GM18502 (cell line): ENCODE measurements at regions not wholly inside any gene's neighbourhood (a gene's known extent, or its start where the extent isn't known, plus 50 kb on each side); places are given as distances from the start of the nearest gene placed in this dataset.
"Not testable (repeated sequence)": the region's sequence is repeated elsewhere in the genome, so short reads cannot be mapped to it uniquely, and the experiment has no call there.

Source experiments
- ATAC-seq: cut with Tn5 transposase; IDR thresholded peaks from one replicate; pipeline ENCODE4 v1.9.1; 2021; ENCODE audit warnings: mild to moderate bottlenecking; ENCODE audit not compliant: unreplicated experiment, poor library complexity

DNA sequence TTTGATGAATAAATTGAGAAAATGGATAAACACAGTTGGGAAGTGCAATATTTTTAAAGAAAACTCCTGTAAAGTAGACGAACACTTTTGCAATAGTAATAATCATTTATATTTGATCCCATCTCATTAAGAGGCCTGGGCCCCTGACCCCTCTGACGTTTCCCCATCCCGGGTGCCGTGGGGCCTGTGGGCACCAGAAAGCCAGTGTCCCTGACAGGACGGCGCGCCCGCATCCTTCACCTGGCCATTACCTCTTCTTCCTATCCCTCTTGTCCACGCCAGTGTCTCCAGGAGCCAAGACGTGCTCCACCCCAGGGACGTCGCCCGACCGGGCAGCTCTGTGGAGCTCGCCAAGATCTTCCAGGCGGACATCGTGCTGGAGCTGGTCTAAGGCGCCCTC lies 147.4 kb downstream of the USP22 start:
- not testable (repeated sequence) for ATAC-seq

DNA sequence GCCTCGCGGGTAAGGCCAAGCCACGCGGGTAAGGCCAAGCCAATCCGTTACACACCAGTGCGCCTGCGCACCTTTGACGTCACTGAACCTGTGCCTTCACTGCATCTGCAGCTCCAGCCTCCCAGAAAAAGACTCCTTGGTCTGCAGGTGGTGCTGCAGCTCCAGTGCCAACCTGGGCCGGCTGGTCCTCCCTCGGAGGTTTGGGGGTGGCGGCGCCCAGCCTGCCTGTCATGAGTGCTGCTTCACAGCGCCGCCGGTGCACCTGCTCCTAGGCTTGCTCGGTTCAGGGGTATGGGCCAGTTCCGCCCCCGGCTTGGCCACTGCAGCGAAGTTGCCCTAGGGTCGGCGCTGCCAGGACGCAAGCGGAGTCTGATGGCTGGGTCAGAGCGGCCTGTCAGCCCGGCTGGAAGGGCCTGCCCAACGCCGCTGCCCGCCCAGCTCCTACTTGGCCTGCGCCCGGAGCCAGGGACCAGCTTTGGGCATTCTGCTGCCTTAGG lies 146.6 kb downstream of the USP22 start:
- ATAC-seq, result no peak

DNA sequence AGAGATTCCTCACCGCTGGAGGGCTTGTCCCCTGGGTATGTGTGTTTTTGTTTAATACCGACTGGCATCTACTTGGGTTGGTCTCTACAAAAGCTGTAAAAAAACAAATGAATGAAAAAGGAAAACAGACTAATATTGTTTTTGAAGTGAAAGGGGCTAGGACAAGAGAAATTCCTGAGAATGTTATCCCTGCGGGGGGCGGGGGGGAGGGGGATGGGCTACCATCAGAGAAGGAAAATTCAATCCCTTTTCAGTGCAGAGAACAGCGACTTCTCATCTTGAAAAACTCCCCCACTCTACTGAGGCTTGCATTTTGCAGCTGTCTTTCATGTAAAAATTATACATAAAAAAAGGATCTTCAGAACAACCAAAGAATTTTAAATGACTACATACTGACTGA lies 144.1 kb downstream of the USP22 start:
- ATAC-seq, result not testable (repeated sequence)

DNA sequence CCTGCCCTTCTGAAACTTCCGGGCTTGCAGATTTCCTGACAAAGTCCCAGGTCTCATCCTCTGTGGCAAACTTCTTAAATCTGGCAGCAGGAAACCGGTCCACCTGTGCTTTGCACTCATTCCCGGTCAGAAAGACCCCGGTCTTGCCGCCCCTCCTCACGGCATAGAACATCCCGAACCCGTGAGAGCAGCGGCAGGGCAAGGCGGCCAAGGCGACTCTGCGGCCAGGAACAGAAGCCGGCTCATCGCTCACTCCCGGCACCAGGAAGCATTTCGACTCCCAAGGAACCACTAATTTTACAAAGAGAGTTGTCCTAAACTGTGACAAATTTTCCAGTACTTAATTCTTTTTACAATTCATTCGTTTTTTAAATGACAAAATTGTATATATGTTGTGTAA lies 140.3 kb downstream of the USP22 start:
- not testable (repeated sequence) for ATAC-seq

DNA sequence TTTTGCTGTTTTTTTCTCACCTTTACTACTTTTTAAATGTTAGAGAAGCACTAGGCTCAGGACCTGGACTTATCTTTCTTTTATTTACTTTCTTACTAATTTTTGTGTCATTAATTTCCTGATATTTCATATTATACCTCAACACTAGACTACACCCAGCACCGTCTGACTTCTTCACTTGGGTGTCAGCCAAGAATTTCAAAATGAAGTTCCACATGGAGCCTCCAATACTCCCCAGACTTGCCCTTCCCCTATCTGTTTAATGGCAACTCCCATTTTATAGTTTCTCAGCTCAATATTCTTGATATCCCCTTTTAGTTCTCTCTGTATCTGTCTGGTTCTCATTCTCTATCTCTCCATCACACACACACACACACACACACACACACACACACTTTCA lies 139.3 kb downstream of the USP22 start:
- not testable (repeated sequence) for ATAC-seq

DNA sequence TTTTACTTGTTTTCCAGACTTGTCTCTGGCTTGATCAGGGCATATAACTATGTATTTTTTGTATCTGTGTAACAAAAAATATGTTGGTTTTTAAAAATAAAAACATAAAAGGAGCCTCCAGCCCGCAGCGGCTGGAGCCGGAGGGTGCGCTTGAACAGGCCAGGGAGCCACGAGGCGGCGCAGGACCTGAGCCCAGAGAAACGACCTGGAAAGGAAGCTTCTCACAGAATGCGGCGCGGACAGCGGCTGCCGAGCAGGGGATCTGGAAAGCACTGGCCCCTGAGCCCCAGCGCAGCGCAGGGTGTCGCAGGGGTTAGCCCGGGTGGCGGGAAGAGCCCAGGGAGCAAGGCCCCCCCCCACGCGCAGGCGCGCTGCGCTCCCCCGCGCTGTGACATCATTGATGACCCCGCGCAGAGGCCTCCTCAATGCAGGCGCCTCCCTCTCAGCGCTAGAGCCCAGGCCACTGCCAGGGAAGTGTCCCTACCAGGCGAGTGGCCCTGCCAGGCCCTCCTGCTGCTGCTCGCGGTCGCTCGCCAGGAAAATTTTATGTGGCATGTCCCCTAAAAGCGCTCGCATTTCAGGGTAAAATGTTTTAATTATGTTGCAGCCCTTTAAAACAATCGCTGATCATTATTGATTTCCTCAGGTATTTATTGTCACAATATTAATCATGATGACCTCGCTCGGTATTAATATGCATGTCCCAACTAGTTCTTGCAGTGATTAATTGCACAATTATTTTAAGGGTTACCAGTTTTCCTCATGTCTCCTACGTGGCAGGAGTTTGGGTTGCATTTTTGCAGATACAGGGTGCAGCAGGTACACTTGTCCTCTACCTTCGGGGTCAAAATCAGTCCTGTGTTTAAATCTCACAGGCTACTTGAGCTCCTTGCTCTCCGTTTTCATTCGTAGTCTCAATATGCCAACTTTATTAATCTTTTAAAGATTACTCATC lies 134.2 kb downstream of the USP22 start:
- peak; percentile 97 for ATAC-seq

DNA sequence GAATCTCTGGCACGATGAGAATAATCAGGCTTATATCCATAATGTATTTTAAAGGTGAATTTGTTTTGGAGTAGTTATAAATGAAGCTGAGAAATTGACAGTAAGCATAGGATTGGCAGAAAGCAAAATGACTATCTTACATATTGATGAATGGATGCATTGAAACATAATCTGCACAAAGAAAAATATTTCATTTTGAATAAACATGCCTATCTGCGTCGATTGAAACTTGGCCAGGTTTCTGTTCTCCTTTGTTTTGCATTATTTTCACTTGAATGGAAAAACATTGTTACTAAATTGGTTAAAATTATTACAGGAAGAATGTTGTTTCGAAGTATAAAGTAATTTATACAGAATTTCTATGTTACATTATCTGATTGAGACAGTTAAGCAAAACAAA lies 128.2 kb downstream of the USP22 start:
- ATAC-seq, result no peak

DNA sequence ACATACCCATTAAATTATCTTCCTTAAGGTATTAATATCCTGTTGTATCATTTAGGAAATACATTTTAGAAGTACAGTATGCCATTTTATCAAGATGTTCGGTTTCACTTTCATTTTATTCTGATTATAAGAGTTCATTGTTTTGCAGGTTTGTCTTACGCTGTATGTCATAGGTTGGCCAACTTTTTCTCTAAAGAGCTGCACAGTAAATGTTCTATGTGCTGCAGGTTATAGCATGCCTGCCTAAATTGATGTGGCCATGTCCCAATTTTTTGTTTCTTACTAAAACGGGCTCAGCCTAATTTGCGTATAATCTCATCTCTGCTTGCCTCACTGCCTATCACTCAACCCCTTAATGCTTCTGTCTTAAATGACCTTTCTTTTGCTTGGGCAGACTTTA lies 126.4 kb downstream of the USP22 start:
- no peak for ATAC-seq

DNA sequence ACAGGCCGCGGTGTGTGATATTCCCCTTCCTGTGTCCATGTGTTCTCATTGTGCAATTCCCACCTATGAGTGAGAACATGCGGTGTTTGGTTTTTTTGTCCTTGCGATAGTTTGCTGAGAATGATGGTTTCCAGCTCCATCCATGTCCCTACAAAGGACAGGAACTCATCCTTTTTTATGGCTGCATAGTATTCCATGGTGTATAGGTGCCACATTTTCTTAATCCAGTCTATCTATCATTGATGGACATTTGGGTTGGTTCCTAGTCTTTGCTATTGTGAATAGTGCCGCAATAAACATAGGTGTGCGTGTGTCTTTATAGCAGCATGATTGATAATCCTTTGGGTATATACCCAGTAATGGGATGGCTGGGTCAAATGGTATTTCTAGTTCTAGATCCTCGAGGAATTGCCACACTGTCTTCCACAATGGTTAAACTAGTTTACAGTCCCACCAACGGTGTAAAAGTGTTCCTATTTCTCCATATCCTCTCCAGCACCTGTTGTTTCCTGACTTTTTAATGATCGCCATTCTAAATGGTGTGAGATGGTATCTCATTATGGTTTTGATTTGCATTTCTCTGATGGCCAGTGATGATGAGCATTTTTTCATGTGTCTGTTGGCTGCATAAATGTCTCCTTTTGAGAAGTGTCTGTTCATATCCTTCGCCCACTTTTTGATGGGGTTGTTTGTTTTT lies 125.1 kb downstream of the USP22 start:
- not testable (repeated sequence) for ATAC-seq

DNA sequence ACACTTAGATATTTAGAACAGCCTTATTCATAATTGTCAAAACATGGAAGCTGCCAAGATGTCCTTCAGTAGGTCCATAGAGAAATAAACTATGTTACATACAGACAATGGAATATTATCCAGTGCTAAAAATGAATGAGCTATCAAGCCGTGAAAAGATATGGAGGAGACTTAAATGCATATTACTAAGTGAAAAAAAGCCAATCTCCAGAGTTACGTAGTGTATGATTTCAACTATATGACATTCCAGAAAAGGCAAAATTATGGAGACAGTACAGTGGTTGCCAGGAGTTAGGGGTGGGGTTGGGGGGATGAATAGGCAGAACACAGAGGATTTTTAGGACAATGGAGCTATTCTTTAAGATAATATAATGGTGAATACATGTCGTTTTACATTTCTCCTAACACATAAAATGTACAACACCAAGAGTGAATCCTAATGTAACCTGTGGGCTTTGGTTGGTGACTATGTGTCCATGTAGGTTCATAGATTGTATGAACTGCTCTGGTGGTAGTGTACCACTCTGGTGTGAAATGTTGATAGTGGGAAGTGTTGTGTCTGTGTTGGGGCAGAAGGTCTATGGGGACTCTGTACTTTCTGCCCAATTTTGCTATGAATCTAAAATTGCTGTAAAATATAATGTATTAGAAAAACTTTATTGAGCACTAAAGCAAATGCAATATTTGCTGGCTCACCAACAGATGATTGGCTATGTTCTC lies 122.6 kb downstream of the USP22 start:
- no peak for ATAC-seq

DNA sequence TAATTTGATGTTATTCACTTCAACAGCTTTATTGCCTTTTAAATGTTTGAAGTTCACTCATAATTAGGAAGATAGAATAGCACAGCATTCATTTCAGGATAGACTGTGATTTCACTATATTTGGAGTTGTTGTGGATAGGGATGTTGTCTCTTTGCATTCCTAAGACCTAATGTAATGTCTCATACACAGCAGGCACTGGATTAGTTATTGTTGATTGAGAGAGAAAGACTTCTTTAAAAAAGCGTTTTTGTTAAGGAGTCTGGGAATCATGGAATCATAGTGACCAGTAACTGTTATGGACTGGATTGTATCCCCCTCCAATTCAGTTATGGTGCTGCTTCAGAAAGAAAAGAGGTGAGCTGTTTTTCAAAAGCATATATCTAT lies 122.0 kb downstream of the USP22 start:
- ATAC-seq, result no peak

DNA sequence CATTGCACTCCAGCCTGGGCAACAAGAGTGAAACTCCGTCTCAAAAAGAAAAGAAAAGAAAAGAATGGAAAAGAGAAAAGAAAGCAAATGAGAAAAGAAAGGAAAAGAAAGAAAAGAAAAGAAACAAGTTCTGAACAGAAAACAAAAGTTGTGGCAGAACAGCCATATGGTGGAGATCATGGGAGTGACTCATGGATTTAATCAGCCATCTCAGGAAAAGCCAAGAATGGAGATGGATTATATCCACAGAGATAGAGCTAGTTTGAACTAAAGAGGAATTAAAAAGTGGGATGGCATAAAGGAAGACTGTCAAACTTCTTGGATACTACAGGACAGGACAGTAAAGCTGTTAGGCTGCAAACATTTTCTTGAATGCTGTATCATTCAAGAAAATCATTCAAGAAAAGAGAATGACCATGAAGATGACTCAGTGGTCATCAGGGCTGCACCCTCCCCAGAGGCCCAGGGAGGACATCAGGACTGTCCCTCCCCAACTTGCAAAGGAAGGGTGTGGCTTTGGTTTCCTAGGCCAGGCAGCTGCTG lies 120.6 kb downstream of the USP22 start:
- ATAC-seq, result no peak

DNA sequence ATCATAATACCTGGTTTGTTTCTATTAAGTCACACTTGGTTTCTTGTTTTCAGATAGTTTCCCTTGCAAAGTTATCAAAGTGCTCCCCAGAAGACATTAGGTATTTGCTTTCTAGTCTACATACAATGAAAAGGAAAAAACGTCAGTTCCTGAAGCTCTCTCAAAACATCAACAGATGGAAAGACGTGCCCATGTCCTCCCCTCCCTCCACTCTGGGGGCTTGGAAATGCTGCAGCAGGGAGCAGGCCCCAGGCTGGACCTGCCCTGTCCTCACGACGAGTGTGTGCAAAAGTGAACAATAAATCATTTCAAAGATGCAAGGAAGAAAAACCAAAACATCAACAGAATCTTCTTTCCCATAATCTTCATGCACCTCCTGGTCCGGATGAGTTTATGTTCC lies 118.5 kb downstream of the USP22 start:
- no peak for ATAC-seq

DNA sequence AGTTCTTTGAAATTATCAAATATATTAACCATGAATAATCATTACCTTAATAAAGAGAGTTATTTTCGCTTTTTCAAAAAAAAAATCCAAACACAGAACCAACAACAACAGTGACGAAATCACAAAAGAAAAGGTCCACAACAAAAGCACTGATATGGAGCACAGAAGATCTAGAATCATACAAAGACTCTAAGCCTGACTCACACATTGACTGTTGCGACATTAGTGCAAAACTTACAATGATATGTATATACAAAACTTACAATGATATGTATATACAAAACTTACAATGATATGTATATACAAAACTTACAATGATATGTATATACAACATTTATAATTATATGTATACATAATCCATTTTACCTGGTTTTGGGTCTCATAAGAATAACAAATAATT lies 117.7 kb downstream of the USP22 start:
- no peak for ATAC-seq

DNA sequence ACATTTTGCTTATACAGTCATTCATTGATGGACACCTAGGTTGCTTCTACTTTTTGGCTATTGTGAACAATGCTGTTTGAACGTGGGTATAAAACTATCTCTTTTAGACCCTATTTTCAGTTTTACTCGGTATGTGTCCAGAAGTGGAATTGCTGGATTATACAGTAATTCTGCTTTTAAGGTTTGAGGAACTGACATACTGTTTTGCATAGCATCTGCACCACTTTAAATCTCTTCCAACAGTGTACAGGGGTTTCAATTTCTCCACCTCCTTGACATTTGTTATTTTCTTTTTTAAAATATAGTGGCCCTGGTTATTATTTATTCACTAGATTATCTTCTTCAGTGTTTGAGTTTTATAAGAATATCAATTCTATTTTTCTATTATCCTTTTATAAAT lies 116.9 kb downstream of the USP22 start:
- no peak for ATAC-seq

DNA sequence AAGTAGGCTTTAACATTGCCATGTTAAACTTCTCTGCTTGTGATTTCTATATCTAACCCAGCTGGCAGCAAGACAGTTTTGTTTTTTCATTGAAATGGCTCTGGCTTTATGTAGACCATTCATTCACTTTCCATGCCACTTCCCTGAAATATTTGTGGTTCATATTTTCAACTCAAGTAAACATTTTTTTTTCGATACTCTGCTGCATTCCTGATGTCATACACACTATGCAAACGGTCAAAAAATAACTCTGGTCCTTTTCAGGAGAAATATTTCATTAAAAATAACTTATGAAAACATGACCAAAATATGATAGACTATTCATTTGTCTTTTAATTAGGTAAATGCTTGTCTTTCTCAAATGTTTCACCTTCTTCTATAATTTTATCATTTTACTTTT lies 116.3 kb downstream of the USP22 start:
- ATAC-seq, result no peak

DNA sequence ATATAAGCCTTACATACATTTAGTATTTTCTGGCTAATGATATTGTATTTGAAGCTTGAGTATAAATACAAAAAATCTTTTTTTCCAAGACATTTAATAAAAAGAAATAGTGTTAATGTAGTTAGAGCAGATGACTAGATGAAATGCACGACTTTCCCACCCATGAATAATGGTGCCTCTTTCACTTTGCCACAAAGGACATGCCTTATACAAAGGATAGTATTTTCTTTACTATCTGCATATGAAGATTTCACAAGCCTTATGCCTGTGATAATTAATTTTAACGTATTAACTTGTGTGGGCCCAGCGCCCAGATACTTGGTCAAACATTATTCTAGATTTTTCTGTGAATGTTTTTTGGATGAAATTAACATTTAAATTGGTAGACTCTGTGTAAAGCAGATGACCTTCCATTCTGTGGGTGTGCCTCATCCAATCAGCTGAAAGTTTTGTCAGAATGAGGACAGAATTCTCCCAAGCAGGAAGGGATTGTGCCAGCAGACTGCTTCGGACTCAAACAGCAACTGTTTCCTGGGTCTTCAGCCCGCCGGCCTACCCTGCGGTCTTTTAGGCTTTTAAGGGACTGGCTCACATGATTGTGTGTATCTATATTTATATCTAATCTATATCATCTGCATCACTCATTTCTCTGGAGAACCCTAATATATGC lies 115.4 kb downstream of the USP22 start:
- no peak for ATAC-seq

DNA sequence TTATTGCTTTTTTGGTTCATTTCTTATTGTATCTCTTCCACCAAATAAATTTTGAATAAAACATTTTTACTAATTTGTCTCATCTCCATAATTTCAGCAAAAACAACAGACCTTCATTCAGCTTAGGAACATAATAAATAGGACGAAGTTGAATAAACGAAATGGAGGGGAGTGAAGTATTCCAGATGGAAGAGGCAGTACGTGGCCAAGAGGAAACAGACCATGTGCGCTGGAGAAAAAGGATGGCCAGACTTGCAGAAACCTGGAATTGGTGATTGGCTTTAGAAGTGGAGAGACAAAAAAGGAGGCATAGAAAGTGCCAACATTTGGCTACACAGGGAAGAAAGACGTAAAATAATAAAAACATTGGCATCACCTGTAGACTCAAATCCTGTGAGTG lies 113.5 kb downstream of the USP22 start:
- ATAC-seq, result no peak

DNA sequence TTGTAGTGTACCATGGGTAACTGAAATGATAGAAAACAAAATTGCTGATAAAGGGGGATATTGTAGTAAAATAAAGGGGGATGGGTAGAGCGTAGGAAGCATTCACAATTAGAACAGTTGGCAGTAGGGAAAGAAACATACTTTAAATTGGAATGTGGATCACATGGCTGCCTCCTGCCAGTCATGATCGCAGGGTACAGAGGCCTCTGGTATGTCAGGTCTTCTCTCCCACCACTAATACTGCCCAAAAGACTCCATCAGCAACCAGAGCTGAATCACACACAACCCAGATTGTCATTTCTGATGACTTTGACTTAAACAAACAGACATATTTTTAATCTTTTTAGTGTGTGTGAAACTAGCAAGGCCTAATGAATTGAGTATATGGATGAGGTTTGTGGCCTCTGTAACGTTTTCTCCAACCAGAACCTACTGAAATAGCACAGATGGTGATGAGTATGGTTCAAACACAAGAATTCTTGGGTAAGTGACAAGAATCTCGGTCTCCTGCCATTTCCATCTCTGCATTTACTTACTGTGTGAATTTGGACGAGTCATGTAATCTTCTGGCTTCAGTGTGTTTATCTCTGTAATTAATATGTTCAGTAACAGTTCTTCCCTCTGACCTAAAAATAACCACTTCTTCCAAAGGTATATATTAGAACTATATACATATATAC lies 112.6 kb downstream of the USP22 start:
- no peak for ATAC-seq
